Tibial artery (tissue), 4 donors: ENCODE measurements at regions not wholly inside any gene's neighbourhood (a gene's known extent, or its start where the extent isn't known, plus 50 kb on each side); places are given as distances from the start of the nearest gene placed in this dataset.
"Not testable (repeated sequence)": the region's sequence is repeated elsewhere in the genome, so short reads cannot be mapped to it uniquely, and the experiment has no call there.

Experiments used
- DNase-seq, 2 donors: peaks; one replicate each; pipeline ENCODE4 v3.0.0-alpha.2; 2019
- H3K27ac ChIP-seq, 2 donors: fragments of 200-600 bp; sonication (generic) in 1 of 2; 1 replicate in 1 of 2; 2 replicates in 1 of 2; pipeline ENCODE4 v1.5.1; 2018 to 2019; ENCODE audit warnings: mild to moderate bottlenecking in 1 of 2
- H3K27me3 ChIP-seq, 2 donors: fragments of 200-600 bp; sonication (generic) in 1 of 2; one replicate each; pipeline versions ENCODE4 v1.5.1 to v1.6.0; 2016 to 2019
- H3K36me3 ChIP-seq, 3 donors: fragments of 200-600 bp; sonication (generic) in 2 of 3; one replicate each; pipeline ENCODE4 v1.5.1; 2016 to 2019; ENCODE audit warnings: mild to moderate bottlenecking in 2 of 3
- H3K4me1 ChIP-seq, 4 donors: fragments of 200-600 bp; sonication (generic) in 2 of 4; 1 replicate in 3 of 4; 2 replicates in 1 of 4; pipeline ENCODE4 v1.5.1; 2016 to 2019
- H3K4me3 ChIP-seq, 2 donors: fragments of 200-600 bp; sonication (generic) in 1 of 2; 1 replicate in 1 of 2; 2 replicates in 1 of 2; pipeline ENCODE4 v1.5.1; 2018 to 2019; ENCODE audit warnings: mild to moderate bottlenecking in 2 of 2
- H3K9me3 ChIP-seq, 3 donors: fragments of 200-600 bp; sonication (generic) in 1 of 3; one replicate each; pipeline ENCODE4 v1.5.1; 2016 to 2019
- CTCF ChIP-seq, 2 experiments: fragments of 200-600 bp in 1 of 2; fragments of 450-650 bp in 1 of 2; IDR thresholded peaks; one replicate each; pipeline ENCODE4 v1.5.1; 2017 to 2019; ENCODE audit warnings: antibody characterized with exemption in 2 of 2, mild to moderate bottlenecking in 1 of 2, moderate library complexity in 1 of 2
- intact Hi-C: fragments of 100-400 bp; cut with DNase I; formaldehyde crosslinking; loops from one replicate; pipeline ENCODE4 v1.15.0; 2023; ENCODE audit warnings: low total_unique reads

- intact Hi-C loops = no loop called here
- no peak for DNase-seq
- no peaks in the 10 kb centered on the region for H3K4me1 ChIP-seq
- H3K9me3 ChIP-seq = no peaks in the 10 kb centered on the region
- TF ChIP-seq CTCF (IDR thresholded peaks at IDR 0.05) = no peak
- H3K36me3 ChIP-seq = no peaks in the 10 kb centered on the region
- H3K4me3 ChIP-seq = no peak overlapping the region
- H3K27ac ChIP-seq = no peak overlapping the region
- H3K27me3 ChIP-seq = no peaks in the 10 kb centered on the region
Measured at GRCh38 chr14:49280566-49280965, 305.6 kb downstream of the RPS29 start.

DNA sequence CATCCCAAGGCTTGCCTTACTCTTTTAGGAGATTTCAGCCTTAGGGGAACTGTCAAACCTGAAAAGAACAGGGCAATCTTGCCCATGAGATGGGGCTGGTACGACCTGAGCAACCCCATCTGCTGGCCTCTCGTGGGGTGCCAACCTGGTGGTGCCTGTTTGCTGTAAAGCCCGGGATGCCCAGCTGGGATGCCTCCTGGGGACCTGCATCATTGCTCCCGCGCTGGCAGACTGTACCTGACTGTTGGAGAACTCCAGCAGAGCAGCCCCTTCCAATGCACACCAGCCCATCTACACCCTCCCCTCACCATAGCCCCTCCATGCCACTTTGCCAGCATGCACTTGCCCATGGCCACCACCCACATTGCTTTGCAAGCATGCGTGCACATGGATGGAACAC, 335.7 kb downstream of the RPS29 start:
- no peaks in the 10 kb centered on the region for H3K36me3 ChIP-seq
- H3K9me3 ChIP-seq = no peaks in the 10 kb centered on the region
- TF ChIP-seq CTCF (IDR thresholded peaks at IDR 0.05) = no peak
- intact Hi-C loops = no loop called here
- no peak for DNase-seq
- H3K27ac ChIP-seq = no peak overlapping the region
- H3K4me1 ChIP-seq = no peaks in the 10 kb centered on the region
- H3K27me3 ChIP-seq = no peaks in the 10 kb centered on the region
- H3K4me3 ChIP-seq = no peak overlapping the region

DNA sequence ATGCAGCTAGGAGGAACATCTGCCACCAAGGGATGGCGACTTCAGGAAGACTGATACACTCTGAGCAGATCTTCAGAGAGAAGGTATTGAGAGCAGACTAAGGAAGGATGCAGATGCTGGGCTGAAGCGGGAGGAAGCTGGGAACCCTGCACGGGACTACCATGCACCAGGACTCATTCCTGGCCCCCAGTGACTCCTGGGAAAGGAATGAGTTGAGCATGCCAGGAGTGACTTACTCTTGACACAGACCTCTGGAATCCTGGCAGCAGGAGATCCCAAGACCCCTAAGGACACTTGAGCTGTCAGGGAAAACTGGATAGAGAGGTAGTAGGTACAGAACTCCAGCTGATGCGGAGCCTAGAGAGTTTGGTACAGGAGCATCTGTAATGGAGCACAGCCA, 336.1 kb downstream of the RPS29 start:
- Histone ChIP-seq H3K36me3 (no peaks in the 10 kb centered on the region), H3K9me3 (no peaks in the 10 kb centered on the region), H3K27me3 (no peaks in the 10 kb centered on the region), H3K4me3 (no peak overlapping the region), H3K27ac (no peak overlapping the region), H3K4me1 (no peaks in the 10 kb centered on the region)
- no peak for TF ChIP-seq CTCF (IDR thresholded peaks at IDR 0.05)
- DNase-seq = no peak
- intact Hi-C loops = no loop called here

- Histone ChIP-seq H3K4me1 (no peaks in the 10 kb centered on the region), H3K4me3 (no peak overlapping the region), H3K27me3 (no peaks in the 10 kb centered on the region), H3K36me3 (no peaks in the 10 kb centered on the region), H3K9me3 (no peaks in the 10 kb centered on the region), H3K27ac (no peak overlapping the region)
- TF ChIP-seq CTCF (IDR thresholded peaks at IDR 0.05) = no peak
- no peak for DNase-seq
- intact Hi-C loops = no loop called here
Measured at GRCh38 chr14:49249022-49249421, 337.2 kb downstream of the RPS29 start.

GRCh38 chr14:49243777-49244176, 342.4 kb downstream of the RPS29 start:
- H3K27ac ChIP-seq, H3K4me1 ChIP-seq, DNase-seq, H3K4me3 ChIP-seq, H3K27me3 ChIP-seq, intact Hi-C loops, H3K36me3 ChIP-seq, H3K9me3 ChIP-seq: not testable (repeated sequence)

DNA sequence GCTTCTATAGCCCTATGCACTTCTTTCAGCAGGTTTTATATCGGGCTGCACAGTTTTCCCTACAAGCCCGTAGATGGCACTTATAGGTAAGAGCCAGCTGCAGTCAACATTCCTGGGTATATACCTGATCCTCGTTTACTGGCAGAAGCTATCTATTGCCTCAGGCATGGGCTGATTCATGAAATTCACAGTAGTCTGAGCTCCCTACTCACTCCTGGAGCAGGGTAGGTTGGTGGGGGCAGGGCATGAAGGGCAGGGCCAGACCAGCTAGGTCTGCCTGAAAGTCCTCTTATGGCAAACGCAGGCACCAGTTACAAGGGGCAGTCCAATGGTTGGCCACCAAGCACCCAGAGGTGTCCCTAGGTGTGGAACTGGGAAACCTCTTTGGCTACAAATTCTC, 345.8 kb downstream of the RPS29 start:
- Histone ChIP-seq H3K4me3 (no peak overlapping the region), H3K36me3 (no peaks in the 10 kb centered on the region), H3K4me1 (no peaks in the 10 kb centered on the region), H3K27ac (no peak overlapping the region), H3K27me3 (no peaks in the 10 kb centered on the region), H3K9me3 (peaks cover 0 to 8% (median 0%) of the 10 kb centered on the region in 3 donors)
- intact Hi-C loops = no loop called here
- no peak for DNase-seq
- no peak for TF ChIP-seq CTCF (IDR thresholded peaks at IDR 0.05)
